IPS-NIHi7 (cell line): ENCODE measurements at regions not wholly inside any gene's neighbourhood (a gene's known extent, or its start where the extent isn't known, plus 50 kb on each side); places are given as distances from the start of the nearest gene placed in this dataset.
"Not testable (repeated sequence)": the region's sequence is repeated elsewhere in the genome, so short reads cannot be mapped to it uniquely, and the experiment has no call there.

Experiments
- DNase-seq: peaks from one replicate; pipeline ENCODE4 v3.0.0; 2012; ENCODE audit warnings: mixed read lengths; ENCODE audit errors: extremely low spot score

- DNase-seq: no peak
Observed at GRCh38 chr1:190667914-190668313, 190.2 kb upstream of the BRINP3 start.

- DNase-seq: no peak
Observed at GRCh38 chr1:190679044-190679443, 201.4 kb upstream of the BRINP3 start.

- no peak for DNase-seq
Observed at GRCh38 chr1:190679454-190679853, 201.8 kb upstream of the BRINP3 start.

- no peak for DNase-seq
Observed at GRCh38 chr1:190679983-190680382, 202.3 kb upstream of the BRINP3 start.

- no peak for DNase-seq
Observed at GRCh38 chr1:190685676-190686075, 208.0 kb upstream of the BRINP3 start.

GRCh38 chr1:190688096-190688495, 210.4 kb upstream of the BRINP3 start:
- no peak for DNase-seq

- not testable (repeated sequence) for DNase-seq
Observed at GRCh38 chr1:190698488-190698887, 220.8 kb upstream of the BRINP3 start.

GRCh38 chr1:190699165-190699564, 221.5 kb upstream of the BRINP3 start:
- DNase-seq: no peak

- no peak for DNase-seq
Observed at GRCh38 chr1:190708418-190709057, 230.9 kb upstream of the BRINP3 start.

- no peak for DNase-seq
Observed at GRCh38 chr1:190711069-190711468, 233.4 kb upstream of the BRINP3 start.

- DNase-seq: no peak
Observed at GRCh38 chr1:190717055-190717454, 239.4 kb upstream of the BRINP3 start.

- no peak for DNase-seq
Observed at GRCh38 chr1:190736971-190737590, 259.4 kb upstream of the BRINP3 start.

- no peak for DNase-seq
Observed at GRCh38 chr1:190738317-190738716, 260.7 kb upstream of the BRINP3 start.

- no peak for DNase-seq
Observed at GRCh38 chr1:190739926-190740325, 262.3 kb upstream of the BRINP3 start.

GRCh38 chr1:190747704-190748103, 270.0 kb upstream of the BRINP3 start:
- no peak for DNase-seq

GRCh38 chr1:190752131-190752530, 274.5 kb upstream of the BRINP3 start:
- DNase-seq: no peak

- no peak for DNase-seq
Observed at GRCh38 chr1:190754666-190755065, 277.0 kb upstream of the BRINP3 start.

- no peak for DNase-seq
Observed at GRCh38 chr1:190759807-190760206, 282.1 kb upstream of the BRINP3 start.

- no peak for DNase-seq
Observed at GRCh38 chr1:190762325-190762724, 284.7 kb upstream of the BRINP3 start.

- DNase-seq: no peak
Observed at GRCh38 chr1:190792873-190793272, 315.2 kb upstream of the BRINP3 start.

- DNase-seq: no peak
Observed at GRCh38 chr1:190807629-190808028, 330.0 kb upstream of the BRINP3 start.

- DNase-seq: no peak
Observed at GRCh38 chr1:190808035-190808434, 330.4 kb upstream of the BRINP3 start.

- no peak for DNase-seq
Observed at GRCh38 chr1:190809312-190809711, 331.6 kb upstream of the BRINP3 start.

GRCh38 chr1:190812996-190813395, 335.3 kb upstream of the BRINP3 start:
- DNase-seq: no peak
